ENCODE measurements at regions not wholly inside any gene's neighbourhood (a gene's known extent, or its start where the extent isn't known, plus 50 kb on each side); places are given as distances from the start of the nearest gene placed in this dataset.

DNA sequence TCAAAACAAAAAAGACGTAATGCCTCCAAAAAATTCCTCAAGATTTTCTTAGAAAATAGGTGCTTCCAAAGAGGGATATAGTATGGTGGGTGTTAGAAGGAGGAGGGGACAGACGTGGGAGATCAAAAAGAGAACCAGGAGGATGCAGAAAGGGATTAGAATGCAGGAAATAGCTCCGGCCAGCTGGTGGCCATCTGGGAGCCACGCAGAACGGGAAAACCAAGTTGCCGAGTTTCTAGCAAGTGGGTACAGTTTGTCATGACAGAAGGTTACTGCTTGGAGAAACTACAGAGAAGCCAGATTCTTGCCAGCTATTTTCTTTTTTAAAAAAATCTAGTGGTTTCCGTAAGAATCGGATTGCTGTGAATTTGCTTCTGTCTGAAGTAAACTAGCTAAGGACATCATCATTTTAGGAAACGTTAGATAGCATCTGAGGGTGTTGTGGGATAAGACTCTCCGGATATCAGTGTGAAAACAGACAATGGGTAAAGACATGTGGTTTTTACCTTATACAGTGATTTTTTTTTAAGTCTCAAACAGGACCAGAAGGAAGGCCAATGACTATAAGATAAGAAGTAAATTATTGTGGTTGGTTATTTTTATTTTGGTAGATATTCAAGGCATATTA, 104.9 kb downstream of the HSPH1 start:
- TF ChIP-seq HMG20A (CRISPR knock-in tag; conservative IDR thresholded peaks at IDR 0.05) (no peak), FOXJ3 (CRISPR knock-in tag; IDR thresholded peaks at IDR 0.05) (no peak), CBX5 (IDR thresholded peaks at IDR 0.05; ENCODE audit: borderline replicate concordance, low read depth) (no peak), FOXK1 (CRISPR knock-in tag; IDR thresholded peaks at IDR 0.05; ENCODE audit: borderline replicate concordance) (no peak), NCOA4 (IDR thresholded peaks at IDR 0.05; ENCODE audit: partially characterized antibody) (no peak), SMARCA5 (IDR thresholded peaks at IDR 0.05) (no peak), ETV1 (tag; conservative IDR thresholded peaks at IDR 0.05; ENCODE audit: low read depth) (no peak), OTX1 (CRISPR knock-in tag; IDR thresholded peaks at IDR 0.05) (no peak), POLR2A (conservative IDR thresholded peaks at IDR 0.05) (no peak), EP300 (IDR thresholded peaks at IDR 0.05; ENCODE audit: low read length) (no peak), ZNF644 (tag; IDR thresholded peaks at IDR 0.05; ENCODE audit: low read depth) (no peak), FOXM1 (IDR thresholded peaks at IDR 0.05; ENCODE audit: low read depth) (no peak), FOXM1 (CRISPR knock-in tag; IDR thresholded peaks at IDR 0.05; ENCODE audit: low read depth) (no peak), JUND (IDR thresholded peaks at IDR 0.05; ENCODE audit: borderline replicate concordance, low read depth, low read length) (no peak), JUND (tag; IDR thresholded peaks at IDR 0.05; ENCODE audit: borderline replicate concordance, low read depth, low read length) (no peak)
- TF ChIP-seq, protein P1, sequence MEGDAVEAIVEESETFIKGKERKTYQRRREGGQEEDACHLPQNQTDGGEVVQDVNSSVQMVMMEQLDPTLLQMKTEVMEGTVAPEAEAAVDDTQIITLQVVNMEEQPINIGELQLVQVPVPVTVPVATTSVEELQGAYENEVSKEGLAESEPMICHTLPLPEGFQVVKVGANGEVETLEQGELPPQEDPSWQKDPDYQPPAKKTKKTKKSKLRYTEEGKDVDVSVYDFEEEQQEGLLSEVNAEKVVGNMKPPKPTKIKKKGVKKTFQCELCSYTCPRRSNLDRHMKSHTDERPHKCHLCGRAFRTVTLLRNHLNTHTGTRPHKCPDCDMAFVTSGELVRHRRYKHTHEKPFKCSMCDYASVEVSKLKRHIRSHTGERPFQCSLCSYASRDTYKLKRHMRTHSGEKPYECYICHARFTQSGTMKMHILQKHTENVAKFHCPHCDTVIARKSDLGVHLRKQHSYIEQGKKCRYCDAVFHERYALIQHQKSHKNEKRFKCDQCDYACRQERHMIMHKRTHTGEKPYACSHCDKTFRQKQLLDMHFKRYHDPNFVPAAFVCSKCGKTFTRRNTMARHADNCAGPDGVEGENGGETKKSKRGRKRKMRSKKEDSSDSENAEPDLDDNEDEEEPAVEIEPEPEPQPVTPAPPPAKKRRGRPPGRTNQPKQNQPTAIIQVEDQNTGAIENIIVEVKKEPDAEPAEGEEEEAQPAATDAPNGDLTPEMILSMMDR (IDR thresholded peaks at IDR 0.05 in 2 of 3, conservative IDR thresholded peaks at IDR 0.05 in 1 of 3; ENCODE audit: insufficient read depth in 2 of 3, low read depth in 1 of 3, low read length in 3 of 3): no peak

Measured in K562 (cell line).